Fibroblast of gingiva (primary cell): ENCODE measurements at regions not wholly inside any gene's neighbourhood (a gene's known extent, or its start where the extent isn't known, plus 50 kb on each side); places are given as distances from the start of the nearest gene placed in this dataset.
A peak's percentile ranks its signal among the peaks of the same experiment; 100 is the strongest.

Source experiments
- DNase-seq: peaks from one replicate; pipeline ENCODE4 v3.0.0-alpha.2; 2011; ENCODE audit warnings: low read depth

DNA sequence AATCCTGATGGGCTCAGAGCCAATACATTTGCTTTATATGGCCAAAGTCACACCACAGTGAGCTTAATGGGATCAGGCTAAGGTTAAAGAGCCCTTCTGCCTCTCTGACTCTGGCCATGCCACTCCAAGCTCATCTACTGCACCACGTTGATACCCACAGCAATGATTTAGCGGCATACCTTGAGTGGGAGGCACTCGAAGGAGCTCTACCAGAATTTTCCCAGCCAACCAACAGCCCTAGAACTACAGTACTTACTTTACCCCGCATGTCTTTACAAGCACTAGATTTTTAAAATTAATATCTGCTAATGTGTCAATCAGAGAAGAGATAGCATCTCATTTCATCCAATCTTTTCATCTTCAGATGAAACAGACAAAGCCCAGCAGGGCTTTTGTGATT is 300.5 kb downstream of the GRIN2B start:
- DNase-seq: no peak

DNA sequence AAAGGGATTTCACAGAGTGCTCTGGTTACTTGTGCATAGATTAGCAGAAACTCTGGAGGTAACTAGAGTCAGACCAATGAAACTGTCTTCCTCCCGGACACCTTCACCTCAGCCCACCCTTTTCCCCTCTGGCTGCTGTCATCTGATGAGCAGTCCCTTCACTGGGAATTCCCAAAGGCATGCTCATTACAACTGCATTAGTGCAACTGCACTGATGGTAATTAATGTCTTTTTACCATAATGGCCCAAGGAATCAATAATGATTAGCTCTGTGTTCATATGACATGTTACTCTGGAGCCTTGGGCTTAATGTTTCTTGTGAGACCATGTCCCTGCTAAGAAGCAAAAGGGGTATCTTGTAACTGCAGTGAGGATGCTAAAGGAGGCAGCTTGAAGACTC is 304.5 kb downstream of the GRIN2B start:
- DNase-seq: no peak

DNA sequence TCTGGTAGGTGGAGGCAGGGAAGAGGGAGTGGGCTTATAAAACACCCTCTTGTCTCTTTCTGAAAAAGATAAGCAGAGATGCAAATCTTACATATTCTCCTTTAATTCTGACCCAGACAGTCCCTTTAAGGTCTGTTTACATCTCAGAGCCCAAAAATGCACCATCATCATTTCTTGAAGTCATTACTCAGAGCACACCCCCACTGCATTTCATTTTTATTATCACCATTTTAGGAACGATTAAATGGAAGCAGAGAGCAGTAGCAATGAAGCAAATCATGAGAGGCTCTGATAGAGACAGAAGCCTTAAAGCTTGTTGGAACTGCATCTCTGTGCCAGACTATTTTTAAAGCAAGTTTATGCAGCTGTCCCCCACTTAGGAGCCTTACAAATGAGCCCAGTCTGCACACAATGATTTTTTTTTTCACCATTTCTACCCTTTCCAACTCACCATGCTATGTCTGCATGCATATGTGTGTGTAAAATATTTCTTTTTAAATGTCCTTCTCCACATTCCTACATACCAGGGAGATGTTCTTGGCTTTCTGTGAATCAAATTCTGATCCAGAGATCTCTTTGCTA is 311.0 kb downstream of the GRIN2B start:
- no peak for DNase-seq

DNA sequence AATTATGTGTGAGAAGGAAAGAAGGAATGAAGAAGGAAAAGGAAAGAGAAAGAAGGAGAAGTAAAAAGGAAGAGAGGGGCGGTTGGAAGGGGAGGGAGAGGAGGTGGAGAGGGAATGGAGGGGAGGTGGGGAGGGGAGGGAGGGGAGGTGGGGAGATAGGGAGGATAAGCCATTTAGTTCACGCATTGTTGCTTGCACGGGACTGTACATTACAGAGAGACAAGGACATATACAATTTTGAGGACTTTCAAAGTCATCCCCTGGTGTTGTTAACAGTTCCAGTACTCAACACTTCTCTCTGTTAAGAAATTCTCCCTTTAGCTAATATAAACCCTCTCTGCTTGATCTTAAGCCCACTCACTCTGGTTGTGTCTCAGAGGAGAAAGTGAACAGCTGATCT is 312.5 kb downstream of the GRIN2B start:
- no peak for DNase-seq

DNA sequence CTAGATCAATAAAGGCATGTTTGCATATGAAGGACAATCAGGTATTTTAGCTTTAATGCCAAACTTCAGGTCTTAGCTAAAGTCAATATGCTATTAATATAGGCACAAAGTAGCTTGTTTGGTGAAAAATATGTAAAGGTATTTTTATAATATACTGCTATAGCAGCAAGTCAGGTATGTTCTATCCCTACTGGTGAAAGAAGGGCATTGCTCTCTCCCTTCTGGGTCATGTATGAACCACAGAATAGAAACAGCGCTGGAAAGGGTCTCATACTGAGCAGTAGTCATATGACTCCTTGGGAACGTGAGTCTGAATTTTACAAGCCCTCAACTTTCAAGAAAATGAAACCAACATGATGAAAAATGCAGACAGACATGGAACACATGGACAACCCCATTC is 314.6 kb downstream of the GRIN2B start:
- no peak for DNase-seq

DNA sequence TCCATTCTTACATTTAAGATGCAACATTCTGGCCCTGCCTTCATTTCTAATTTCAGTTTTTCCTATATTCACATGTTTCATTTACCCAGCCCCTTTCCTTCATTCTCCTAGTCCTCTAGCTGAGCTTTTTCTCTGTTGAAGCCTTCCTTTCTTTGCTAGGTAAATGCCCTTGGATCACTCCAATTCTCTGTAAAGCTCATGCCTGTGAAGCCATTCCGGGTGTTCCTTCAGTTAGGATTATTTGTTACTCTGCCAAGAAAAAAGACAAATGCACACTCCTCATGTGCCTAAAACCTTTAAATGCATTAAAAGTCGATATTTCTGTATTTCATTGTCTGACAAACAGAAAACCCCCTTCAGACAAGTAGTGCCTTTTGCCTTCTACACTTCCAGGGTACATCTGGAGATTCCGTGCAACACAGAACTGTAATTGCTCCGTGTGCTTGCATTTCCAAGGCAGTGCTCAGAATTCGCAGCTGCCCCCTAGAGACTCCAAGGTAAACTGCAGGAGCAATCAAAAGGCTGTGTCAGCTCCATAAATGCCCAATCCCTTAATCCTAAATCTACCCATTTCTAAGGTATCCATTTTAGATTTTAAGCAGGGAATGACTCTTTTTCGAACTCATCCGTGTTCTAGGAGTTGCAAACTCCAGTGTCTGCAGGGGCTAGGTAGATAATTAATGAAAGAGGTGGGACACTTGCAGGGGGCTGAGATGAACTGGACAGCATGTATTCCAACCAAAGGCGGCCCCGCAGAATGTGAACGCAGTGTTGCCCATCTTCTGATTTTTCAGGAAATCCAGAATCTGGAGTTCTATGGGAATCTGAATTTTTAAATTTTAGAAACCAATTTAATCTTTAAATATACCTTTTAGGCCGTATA is 320.2 kb downstream of the GRIN2B start:
- peak; percentile 34 for DNase-seq

DNA sequence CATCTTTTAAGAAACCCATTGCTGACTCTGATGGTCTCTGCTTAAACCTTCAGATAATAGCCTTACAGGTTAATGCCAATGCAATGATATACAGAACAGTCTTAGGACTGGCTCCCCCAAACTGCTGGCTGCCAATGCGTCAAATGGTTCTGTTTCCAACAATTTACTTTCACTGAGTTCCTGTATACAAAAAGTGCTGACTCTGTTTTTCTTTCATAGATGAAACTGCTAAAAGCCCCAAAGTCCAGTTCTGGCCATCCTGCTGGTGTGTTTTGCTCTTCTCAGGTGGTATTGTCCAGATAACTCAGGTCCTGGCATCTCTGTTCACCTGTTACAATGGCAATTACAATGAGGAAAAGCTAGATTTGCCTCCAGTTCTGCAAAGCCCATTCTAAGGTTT is 326.9 kb downstream of the GRIN2B start:
- DNase-seq: no peak

DNA sequence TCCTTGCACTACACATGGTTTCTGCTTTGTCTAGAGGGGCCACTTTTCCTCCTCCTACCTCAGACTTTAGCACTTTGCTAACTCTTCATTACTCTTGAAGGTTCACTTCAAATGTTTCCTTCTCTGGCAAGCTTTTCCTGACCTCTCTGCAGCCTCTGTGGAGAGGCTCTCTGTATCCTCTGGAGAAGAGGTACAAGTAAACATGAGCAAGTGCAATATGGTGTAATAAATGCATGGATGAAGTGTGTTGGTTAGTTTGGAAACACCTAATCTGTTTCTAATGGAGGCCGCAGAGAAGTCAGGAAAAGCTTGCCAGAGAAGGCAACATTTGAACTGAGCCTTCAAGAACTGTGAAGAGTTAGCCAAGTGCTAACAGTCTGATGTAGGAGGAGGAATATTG is 329.3 kb downstream of the GRIN2B start:
- no peak for DNase-seq

DNA sequence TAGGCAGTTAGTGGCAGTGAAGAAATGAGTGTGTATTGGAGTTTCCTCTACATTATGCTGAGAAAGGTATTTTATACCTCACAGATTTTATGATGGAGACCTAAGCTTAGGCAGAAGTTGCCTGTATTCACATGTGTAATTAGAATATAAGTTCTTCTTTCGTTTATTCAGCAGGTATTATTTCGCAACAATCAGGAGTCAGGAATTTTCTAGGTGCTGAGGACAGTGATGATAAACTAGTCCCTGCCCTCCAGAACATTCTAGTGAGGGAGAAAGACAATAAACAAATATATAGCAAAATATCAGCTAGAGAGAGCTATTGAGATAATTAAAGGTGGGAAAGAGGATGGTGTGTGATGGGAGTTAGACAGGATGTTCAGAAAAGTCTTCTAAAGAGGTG is 345.7 kb downstream of the GRIN2B start:
- DNase-seq: no peak

DNA sequence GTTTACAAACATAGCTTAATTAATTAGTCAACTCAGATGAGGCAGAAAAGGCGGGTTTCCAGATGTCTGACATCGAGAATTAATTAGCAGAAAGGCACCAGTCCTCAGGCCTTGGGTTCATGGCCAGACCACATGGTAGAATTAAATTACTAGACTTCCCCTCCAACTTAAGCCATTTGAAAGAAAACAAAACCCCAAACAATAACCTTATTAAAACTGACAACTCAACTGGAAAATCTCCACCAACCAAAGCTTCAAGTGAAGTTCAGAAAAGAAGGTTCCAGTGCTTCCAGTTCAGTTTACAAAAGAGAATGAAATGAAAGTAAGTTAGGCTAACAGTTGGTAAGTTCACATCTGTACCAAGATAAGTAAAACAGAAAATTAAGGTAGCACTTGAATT is 349.5 kb downstream of the GRIN2B start:
- no peak for DNase-seq

DNA sequence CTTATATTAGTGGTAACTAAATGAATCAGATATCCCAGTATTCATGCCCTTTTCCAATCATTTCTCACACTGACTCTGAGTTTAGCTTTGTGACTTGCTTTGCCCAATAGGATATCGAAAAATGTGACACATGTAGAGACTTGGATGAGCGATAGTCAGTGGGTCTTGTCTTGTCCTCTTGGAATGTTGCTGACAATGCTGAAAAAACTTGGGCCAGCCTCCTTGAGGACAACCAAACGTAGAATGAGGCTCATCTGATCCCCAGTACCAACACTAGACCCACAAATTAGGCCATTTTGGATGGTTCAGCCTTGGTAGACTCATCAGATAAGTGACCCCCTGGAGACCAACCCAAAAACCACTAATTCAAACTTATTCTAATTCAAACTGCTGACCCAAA is 351.0 kb downstream of the GRIN2B start:
- no peak for DNase-seq

DNA sequence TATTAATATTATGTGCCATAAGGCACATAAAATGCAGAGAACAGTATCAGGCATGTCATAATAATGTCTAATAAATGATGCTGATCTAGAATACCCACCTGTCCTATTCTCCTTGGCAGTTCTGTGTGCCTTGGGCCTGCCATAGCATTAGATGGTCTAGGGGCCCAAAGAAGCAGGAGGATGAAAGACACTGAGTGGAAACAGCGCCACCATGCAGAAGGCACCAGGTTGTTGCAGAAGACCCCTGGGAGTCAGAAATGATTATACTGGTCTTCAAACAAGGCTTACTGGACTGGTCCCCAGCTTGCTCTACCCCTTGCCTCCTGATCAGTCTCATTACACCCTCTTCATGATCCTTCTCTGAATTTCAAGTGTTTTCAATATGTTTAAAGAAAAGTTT is 353.3 kb downstream of the GRIN2B start:
- no peak for DNase-seq

DNA sequence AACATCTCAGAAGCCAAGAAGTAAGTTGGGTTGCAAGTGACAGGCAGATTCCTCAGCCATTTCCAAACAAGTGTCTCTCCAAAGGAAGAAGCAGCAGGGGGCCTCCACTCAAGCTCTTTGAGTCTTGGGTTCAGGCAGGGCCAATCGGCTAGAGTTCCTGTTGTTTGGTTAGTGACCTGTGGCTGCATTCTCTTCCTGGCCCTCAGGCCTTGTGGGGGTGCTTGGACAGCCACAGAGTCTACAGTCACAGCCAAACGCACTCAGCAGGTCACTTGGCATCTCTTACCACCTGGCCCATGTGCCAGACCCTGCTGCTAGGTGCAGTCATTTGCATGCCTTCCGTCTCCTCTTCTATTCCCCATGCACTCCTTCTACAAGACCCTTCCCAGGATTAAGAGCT is 353.9 kb downstream of the GRIN2B start:
- DNase-seq: no peak

DNA sequence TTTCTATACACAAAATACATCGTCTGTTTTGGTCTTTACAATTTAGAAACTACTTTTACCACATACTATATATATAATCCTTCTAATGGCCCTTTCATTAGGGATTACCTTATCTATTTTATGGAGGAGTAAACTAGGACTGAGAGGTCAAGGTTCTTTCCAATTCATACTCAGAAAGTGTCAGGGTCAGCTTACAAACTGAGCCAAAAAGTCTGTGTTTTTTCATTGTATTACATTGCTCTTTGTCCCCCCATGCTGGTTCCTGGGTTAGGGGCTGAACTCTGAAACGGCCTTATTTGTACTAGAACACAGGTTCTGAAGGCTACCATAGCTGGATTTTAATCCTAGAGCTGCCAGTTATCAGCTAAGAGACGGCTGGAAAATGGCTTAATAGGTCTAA is 368.1 kb downstream of the GRIN2B start:
- no peak for DNase-seq

DNA sequence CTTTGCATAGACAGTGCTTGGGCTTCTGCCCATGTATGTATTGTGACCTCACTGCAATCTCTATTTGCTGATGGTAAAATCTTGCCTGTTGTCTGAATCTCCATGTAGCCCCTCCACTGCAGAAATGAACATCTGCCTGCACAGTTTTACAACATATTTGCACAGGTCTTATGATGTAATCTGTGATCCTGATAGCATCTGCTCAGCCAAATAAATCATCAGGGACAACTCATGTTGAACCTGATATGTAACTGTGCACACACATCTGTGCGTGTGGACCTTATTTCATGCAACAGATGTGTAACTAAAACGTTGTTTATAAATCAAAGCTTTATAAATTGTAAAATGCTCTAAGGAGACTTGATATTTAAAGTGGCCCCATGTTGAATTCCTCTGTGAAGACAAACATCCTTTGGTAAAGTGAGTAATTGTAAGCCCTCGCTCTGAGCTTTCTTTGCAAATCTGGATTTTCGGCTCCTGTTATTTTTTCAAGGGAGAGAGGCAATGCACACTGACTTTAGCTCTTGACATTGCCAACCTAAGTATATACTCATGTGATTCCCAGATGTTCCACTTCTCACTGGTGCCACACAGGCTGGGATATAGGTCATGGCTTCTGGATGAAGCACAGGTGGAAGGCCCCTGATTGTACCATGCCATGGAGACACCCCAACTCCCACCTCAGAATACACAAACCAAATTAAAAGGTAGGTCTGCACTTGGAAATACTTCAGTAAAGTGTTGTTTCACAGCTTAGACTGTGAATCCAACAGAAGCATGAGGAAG is 371.3 kb downstream of the GRIN2B start:
- no peak for DNase-seq

DNA sequence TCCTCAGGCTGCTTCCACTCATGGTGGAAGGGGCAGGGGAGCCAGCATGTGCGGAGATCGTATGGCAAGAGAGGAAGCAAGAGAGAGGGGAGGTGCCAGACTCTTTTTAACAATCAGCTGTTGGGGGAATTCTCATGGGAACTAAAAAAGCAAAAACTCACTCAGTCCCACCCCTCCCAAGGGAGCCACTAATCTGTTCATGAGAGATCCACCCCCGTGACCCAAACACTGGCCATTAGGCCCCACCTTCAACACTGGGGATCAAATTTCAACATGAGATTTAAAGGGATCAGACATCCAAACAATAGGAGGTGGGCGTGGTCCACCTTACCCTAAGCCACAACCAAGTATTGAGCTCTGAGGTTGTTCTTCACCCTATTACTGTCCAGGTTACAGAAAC is 375.1 kb downstream of the GRIN2B start:
- DNase-seq: no peak

DNA sequence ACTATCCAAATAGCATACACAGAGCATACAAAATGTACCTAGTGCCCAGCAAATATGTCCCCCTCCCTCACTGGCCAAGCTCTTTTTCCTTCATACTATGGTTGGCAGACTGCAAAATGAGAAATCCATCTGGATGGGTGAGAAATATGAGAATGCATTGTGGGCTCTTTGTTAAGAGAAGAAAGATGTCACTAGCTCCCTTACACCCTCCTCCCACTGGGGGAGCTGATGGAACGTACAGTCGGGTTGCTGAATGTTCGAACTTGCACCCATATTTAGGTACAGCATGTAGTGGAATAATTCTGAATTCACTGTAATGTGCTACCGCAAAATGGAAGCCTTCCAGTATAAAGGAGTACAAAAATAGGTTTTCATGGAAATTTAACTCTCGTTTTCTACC is 377.4 kb downstream of the GRIN2B start:
- DNase-seq: no peak

DNA sequence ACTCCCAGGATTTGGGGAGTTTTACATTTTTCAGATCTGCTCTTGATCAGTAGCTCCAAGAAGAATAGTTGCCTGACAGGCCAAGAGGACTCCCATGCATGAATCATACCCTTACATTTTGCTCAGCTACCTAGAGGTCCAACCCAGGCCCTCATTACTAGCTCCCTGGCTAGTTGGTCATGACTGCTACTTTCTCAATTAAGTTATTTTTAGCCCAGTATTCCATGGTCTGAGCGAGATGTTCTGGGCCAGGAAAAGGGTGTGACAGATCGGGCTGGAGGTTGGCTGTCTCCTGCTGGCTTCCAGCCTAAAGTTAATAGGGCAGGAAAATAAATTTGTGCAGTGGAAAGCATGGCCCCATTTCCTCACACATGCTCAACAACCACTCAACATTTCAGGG is 379.2 kb downstream of the GRIN2B start:
- DNase-seq: no peak

DNA sequence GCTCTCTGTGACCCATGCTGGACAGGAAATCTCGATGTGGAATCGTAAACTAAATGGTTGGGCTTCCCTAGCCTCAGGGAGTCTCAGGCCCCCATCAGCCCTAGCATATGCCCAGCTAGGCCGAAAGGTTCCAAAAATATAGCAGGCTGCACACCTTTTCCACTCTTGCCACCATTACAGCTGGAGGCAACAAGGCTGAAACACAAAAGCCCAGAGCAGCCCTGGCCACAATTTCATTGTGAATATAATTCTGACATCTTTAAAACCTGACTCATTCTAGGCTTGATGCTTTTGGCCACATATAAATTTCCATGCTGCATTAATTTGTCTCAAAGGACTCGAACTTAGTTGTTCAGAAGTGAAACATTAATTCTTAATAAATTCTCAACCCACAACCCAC is 382.2 kb downstream of the GRIN2B start:
- no peak for DNase-seq

DNA sequence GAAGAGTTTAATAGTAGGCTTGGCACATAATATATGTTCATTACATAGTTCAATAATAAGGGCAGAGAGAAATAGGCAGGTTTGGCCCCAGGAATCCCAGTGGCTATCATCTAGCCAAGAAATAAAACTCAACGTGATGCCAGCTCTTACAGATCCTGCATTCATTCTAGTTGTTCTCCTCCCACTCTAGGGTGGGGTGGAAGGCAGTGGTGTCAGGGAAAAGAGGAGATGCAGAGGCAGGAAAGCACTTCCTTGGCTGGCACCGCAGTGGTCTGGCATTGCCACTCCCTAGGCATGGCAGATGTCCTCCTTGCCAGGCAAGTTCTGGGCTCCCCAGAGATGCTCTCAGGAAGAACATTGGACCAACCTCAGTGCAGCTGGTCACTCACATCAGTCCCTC is 383.6 kb downstream of the GRIN2B start:
- no peak for DNase-seq

DNA sequence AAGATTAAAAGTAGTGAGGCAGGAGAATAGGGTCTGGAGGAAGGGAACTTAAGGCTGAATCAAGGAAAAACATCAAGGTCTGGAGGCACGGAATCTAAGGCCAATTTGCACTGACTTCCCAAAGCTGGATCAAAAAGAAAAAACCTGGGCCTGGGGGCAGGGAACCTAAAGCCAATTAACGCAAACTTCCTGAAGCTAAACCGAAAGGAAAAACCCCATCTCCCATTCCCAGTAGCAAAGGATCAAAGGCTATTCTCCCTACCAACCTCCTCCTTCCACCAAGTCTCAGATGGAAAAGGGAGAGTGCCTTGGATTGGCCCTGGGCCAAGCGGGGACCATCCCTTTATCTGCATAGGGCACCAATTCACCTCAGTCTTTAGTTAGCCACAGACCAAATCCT is 384.2 kb downstream of the GRIN2B start:
- DNase-seq: no peak

DNA sequence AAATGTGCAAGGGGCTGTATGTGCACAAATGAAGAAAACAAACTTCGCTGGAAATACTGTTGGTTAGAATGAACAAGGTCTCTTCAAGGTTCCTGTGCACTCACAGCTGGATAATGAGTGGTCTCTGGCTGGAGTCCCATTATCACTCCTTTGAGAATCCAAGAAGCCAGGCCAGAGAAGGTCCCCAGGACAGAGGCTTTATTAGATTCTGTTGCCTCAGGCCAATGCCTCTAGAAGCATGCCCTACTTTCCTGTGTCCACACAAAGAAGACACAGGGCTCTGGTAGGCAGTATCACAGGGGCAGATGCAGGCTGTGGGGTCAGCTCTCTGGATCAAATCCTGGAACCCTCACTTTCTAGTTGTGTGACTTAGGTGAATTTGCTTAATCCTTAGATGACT is 384.7 kb downstream of the GRIN2B start:
- no peak for DNase-seq
